HCT116 (cell line): ENCODE measurements at regions not wholly inside any gene's neighbourhood (a gene's known extent, or its start where the extent isn't known, plus 50 kb on each side); places are given as distances from the start of the nearest gene placed in this dataset.

ENCODE experiments used
- ATAC-seq: fragments of 200-7000 bp; cut with Tn5 transposase; 2 replicates; pipeline ENCODE4 v1.9.1; 2020; ENCODE audit warnings: mild to moderate bottlenecking, moderate library complexity
- BruUV-seq: library from RNA; stranded (reverse); fragments of 400-500 nt; replicated peaks from 2 replicates; lab custom pipeline; 2021; lab: Mats Ljungman, UMichigan
- CTCF ChIA-PET: fragments of 300-600 bp; sonication (Branson Sonifier 250); formaldehyde crosslinking; loops from one replicate; lab custom pipeline; 2021; ENCODE audit warnings: antibody characterized with exemption; lab: Charles Lee
- POLR2A ChIA-PET: fragments of 300-600, 350-600 bp; sonication (Branson Sonifier 250); formaldehyde crosslinking; loops from one replicate; lab custom pipeline; 2021; ENCODE audit warnings: antibody characterized with exemption; lab: Charles Lee
- RAD21 ChIA-PET, 2 experiments: fragments of 300-600 bp; sonication (Branson Sonifier 250); formaldehyde crosslinking; loops; one replicate each; lab custom pipeline; 2023; ENCODE audit warnings: low total read pairs in 2 of 2; ENCODE audit not compliant: uncharacterized antibody in 2 of 2, unreplicated experiment in 2 of 2, low non-redundant PET in 1 of 2; lab: Charles Lee
- DNase-seq: peaks from one replicate; pipeline ENCODE4 v3.0.0-alpha.2; 2010; ENCODE audit warnings: low read depth, low spot score
- H2AFZ ChIP-seq: fragments of 200-600 bp; shearing (Covaris generic), sonication (generic); 2 replicates; pipeline ENCODE4 v1.6.1; 2017; ENCODE audit warnings: low read depth, mixed run types, mixed read lengths, antibody characterized with exemption, low read length; ENCODE audit not compliant: poor library complexity, severe bottlenecking
- H3K27ac ChIP-seq: 2 replicates; pipeline ENCODE4 v1.5.1; 2012; ENCODE audit warnings: low read depth, low read length
- H3K27me3 ChIP-seq: fragments of 200-600 bp; sonication (generic); 2 replicates; pipeline ENCODE4 v1.6.1; 2016; ENCODE audit warnings: mixed run types, low read length, mixed read lengths; ENCODE audit not compliant: insufficient read depth
- H3K36me3 ChIP-seq, 2 experiments: fragments of 200-500 bp in 1 of 2; fragments of 200-600 bp in 1 of 2; sonication (Bioruptor generic) in 1 of 2; sonication (generic) in 1 of 2; 2 replicates each; pipeline versions ENCODE4 v1.5.1 to v1.6.1; 2014 to 2016; ENCODE audit warnings: low read length in 2 of 2, inconsistent platforms in 1 of 2, mixed read lengths in 1 of 2, mixed run types in 1 of 2; ENCODE audit not compliant: insufficient read depth in 2 of 2, control insufficient read depth in 1 of 2
- H3K4me1 ChIP-seq, 2 experiments: fragments of 200-600 bp in 1 of 2; sonication (generic) in 1 of 2; 2 replicates each; pipeline versions ENCODE4 v1.5.1 to v1.6.1; 2012 to 2017; ENCODE audit warnings: low read length in 2 of 2, inconsistent platforms in 1 of 2, mild to moderate bottlenecking in 1 of 2, mixed read lengths in 1 of 2, mixed run types in 1 of 2, moderate library complexity in 1 of 2; ENCODE audit not compliant: insufficient read depth in 2 of 2, control insufficient read depth in 1 of 2
- H3K4me2 ChIP-seq: fragments of 200-600 bp; sonication (generic); 2 replicates; pipeline ENCODE4 v1.6.1; 2017; ENCODE audit warnings: mixed run types, low read length, mixed read lengths
- H3K4me3 ChIP-seq, 2 experiments: fragments of 200-600 bp in 1 of 2; sonication (generic) in 1 of 2; replicated peaks in 1 of 2; 2 replicates each; pipeline ENCODE4 v1.5.1; 2011 to 2016; ENCODE audit warnings: low read length in 2 of 2, control low read depth in 1 of 2, low read depth in 1 of 2, mild to moderate bottlenecking in 1 of 2, mixed read lengths in 1 of 2, mixed run types in 1 of 2
- H3K79me2 ChIP-seq: fragments of 200-600 bp; sonication (generic); 2 replicates; pipeline ENCODE4 v1.6.1; 2017; ENCODE audit warnings: mild to moderate bottlenecking, mixed run types, low read length, moderate library complexity, mixed read lengths; ENCODE audit not compliant: insufficient read depth
- H3K9ac ChIP-seq: fragments of 200-600 bp; sonication (generic); 2 replicates; pipeline ENCODE4 v1.6.1; 2016; ENCODE audit warnings: low read length, mixed read lengths
- H3K9me2 ChIP-seq: fragments of 200-600 bp; sonication (generic), shearing (Covaris generic); 2 replicates; pipeline ENCODE4 v1.6.1; 2017; ENCODE audit warnings: mixed run types, mild to moderate bottlenecking, moderate library complexity; ENCODE audit not compliant: insufficient read depth
- H3K9me3 ChIP-seq, 2 experiments: fragments of 200-500 bp in 1 of 2; fragments of 200-600 bp in 1 of 2; sonication (Bioruptor generic) in 1 of 2; sonication (generic) in 1 of 2; 2 replicates each; pipeline ENCODE4 v1.6.1; 2014 to 2017; ENCODE audit warnings: low read length in 2 of 2, mixed read lengths in 2 of 2, inconsistent platforms in 1 of 2, low read depth in 1 of 2, mild to moderate bottlenecking in 1 of 2, mixed run types in 1 of 2, moderate library complexity in 1 of 2; ENCODE audit not compliant: control insufficient read depth in 1 of 2, insufficient read depth in 1 of 2
- H4K20me1 ChIP-seq: fragments of 200-600 bp; sonication (generic), shearing (Covaris generic); 2 replicates; pipeline ENCODE4 v1.6.1; 2017; ENCODE audit warnings: mixed run types, mild to moderate bottlenecking, moderate library complexity; ENCODE audit not compliant: insufficient read depth
- CBX3 ChIP-seq: IDR thresholded peaks from 2 replicates; pipeline ENCODE4 v1.6.1; 2012; ENCODE audit warnings: low read depth
- EGR1 ChIP-seq: IDR thresholded peaks from 2 replicates; pipeline ENCODE4 v1.6.1; 2012; ENCODE audit warnings: low read depth
- ELF1 ChIP-seq: IDR thresholded peaks from 2 replicates; pipeline ENCODE4 v1.6.1; 2012; ENCODE audit warnings: low read depth, borderline replicate concordance
- EZH2 ChIP-seq: fragments of 200-600 bp; sonication (generic); IDR thresholded peaks from 2 replicates; pipeline ENCODE4 v1.6.1; 2017; ENCODE audit warnings: antibody characterized with exemption, mixed run types
- EZH2phosphoT487 ChIP-seq: fragments of 200-600 bp; IDR thresholded peaks from 2 replicates; pipeline ENCODE4 v1.6.1; 2018; ENCODE audit warnings: antibody characterized with exemption, borderline replicate concordance
- FOSL1 ChIP-seq: IDR thresholded peaks from 2 replicates; pipeline ENCODE4 v1.6.1; 2012; ENCODE audit warnings: low read depth
- JUND ChIP-seq: IDR thresholded peaks from 2 replicates; pipeline ENCODE4 v1.6.1; 2012
- POLR2A ChIP-seq: IDR thresholded peaks from 2 replicates; pipeline ENCODE4 v1.7.0; 2011; ENCODE audit warnings: borderline replicate concordance; ENCODE audit not compliant: insufficient read depth, insufficient read length; ENCODE audit errors: extremely low read depth
- POLR2AphosphoS5 ChIP-seq: IDR thresholded peaks from 2 replicates; pipeline ENCODE4 v1.6.1; 2011; ENCODE audit warnings: mild to moderate bottlenecking, low read depth, low read length, moderate library complexity
- RAD21 ChIP-seq: IDR thresholded peaks from 2 replicates; pipeline ENCODE4 v1.6.1; 2012; ENCODE audit warnings: low read depth, mild to moderate bottlenecking
- SP1 ChIP-seq: IDR thresholded peaks from 2 replicates; pipeline ENCODE4 v1.6.1; 2012; ENCODE audit warnings: low read depth
- SRF ChIP-seq: IDR thresholded peaks from 2 replicates; pipeline ENCODE4 v1.6.1; 2012; ENCODE audit warnings: low read depth
- TCF7L2 ChIP-seq: IDR thresholded peaks from 2 replicates; pipeline ENCODE4 v1.7.0; 2011; ENCODE audit warnings: borderline replicate concordance, inconsistent platforms; ENCODE audit not compliant: insufficient read depth, insufficient read length; ENCODE audit errors: extremely low read depth
- YY1 ChIP-seq: IDR thresholded peaks from 2 replicates; pipeline ENCODE4 v1.6.1; 2011; ENCODE audit warnings: low read length, low read depth, moderate library complexity, mild to moderate bottlenecking; ENCODE audit not compliant: insufficient replicate concordance; ENCODE audit errors: extremely low read depth
- ZFX ChIP-seq: fragments of 450-650 bp; IDR thresholded peaks from 2 replicates; pipeline ENCODE4 v1.6.1; 2017
- ZNF274 ChIP-seq: fragments of 200-500 bp; sonication (Bioruptor generic); IDR thresholded peaks from 2 replicates; pipeline ENCODE4 v1.6.1; 2014; ENCODE audit warnings: mild to moderate bottlenecking, low read depth, low read length, inconsistent platforms
- intact Hi-C: fragments of 100-400 bp; cut with micrococcal nuclease; formaldehyde crosslinking; loops from 2 replicates; pipeline ENCODE4 v1.10.0; 2022
- TF ChIP-seq, protein P1 (sequence below): IDR thresholded peaks from 2 replicates; pipeline ENCODE4 v1.6.1; 2012
- TF ChIP-seq, protein P2 (sequence below), 3 experiments: fragments of 200-600 bp in 1 of 3; sonication (generic) in 1 of 3; IDR thresholded peaks in 2 of 3; conservative IDR thresholded peaks in 1 of 3; 2 replicates each; pipeline ENCODE4 v1.5.1; 2012 to 2017; ENCODE audit warnings: low read depth in 2 of 3, low read length in 2 of 3, antibody characterized with exemption in 1 of 3, borderline replicate concordance in 1 of 3, control low read depth in 1 of 3, mild to moderate bottlenecking in 1 of 3, mixed read lengths in 1 of 3, mixed run types in 1 of 3, moderate library complexity in 1 of 3; ENCODE audit not compliant: insufficient read depth in 1 of 3
- TF ChIP-seq, protein P3 (sequence below): IDR thresholded peaks from 2 replicates; pipeline ENCODE4 v1.6.1; 2012
- TF ChIP-seq, protein P4 (sequence below): IDR thresholded peaks from 2 replicates; pipeline ENCODE4 v1.6.1; 2012; ENCODE audit warnings: low read depth

DNA sequence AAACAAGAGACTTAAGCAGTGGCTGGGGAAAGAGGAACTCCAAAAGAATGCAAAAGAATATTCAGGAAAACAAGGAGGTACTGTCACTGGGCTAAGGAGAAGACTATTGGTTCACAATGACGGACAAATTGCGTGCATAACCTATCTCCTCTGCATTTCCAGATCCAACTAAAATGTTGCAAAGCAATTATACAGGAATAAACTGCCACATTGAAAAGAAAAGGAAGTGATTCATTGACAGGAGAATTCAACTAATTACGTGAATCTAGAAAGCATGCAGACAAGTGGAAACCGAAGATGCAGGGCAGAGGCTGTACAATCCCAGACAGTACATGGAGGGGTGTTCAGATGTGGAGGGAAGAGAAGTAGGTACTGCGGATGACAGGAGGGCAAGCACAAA lies 152.8 kb upstream of the RIPOR2 start:
- intact Hi-C loops: no loop called here
- Histone ChIP-seq H4K20me1 (no peaks in the 10 kb centered on the region), H3K27ac (no peak overlapping the region), H3K9me2 (no peaks in the 10 kb centered on the region), H3K4me3 (no peak overlapping the region), H3K79me2 (no peaks in the 10 kb centered on the region), H3K36me3 (no peaks in the 10 kb centered on the region), H3K27me3 (peaks cover 10% of the 10 kb centered on the region), H3K9ac (no peak overlapping the region), H3K4me1 (no peaks in the 10 kb centered on the region), H2AFZ (no peak overlapping the region), H3K9me3 (no peaks in the 10 kb centered on the region), H3K4me2 (no peak overlapping the region)
- no peak for TF ChIP-seq POLR2AphosphoS5
- no peak for TF ChIP-seq POLR2A
- TF ChIP-seq FOSL1: no peak
- no peak for TF ChIP-seq CBX3
- TF ChIP-seq ZNF274: no peak
- TF ChIP-seq RAD21: no peak
- no peak for TF ChIP-seq TCF7L2
- TF ChIP-seq JUND: no peak
- TF ChIP-seq, protein P1, sequence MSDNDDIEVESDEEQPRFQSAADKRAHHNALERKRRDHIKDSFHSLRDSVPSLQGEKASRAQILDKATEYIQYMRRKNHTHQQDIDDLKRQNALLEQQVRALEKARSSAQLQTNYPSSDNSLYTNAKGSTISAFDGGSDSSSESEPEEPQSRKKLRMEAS: no peak
- TF ChIP-seq SRF: no peak
- TF ChIP-seq YY1: no peak
- no peak for TF ChIP-seq EZH2
- TF ChIP-seq, protein P2, sequence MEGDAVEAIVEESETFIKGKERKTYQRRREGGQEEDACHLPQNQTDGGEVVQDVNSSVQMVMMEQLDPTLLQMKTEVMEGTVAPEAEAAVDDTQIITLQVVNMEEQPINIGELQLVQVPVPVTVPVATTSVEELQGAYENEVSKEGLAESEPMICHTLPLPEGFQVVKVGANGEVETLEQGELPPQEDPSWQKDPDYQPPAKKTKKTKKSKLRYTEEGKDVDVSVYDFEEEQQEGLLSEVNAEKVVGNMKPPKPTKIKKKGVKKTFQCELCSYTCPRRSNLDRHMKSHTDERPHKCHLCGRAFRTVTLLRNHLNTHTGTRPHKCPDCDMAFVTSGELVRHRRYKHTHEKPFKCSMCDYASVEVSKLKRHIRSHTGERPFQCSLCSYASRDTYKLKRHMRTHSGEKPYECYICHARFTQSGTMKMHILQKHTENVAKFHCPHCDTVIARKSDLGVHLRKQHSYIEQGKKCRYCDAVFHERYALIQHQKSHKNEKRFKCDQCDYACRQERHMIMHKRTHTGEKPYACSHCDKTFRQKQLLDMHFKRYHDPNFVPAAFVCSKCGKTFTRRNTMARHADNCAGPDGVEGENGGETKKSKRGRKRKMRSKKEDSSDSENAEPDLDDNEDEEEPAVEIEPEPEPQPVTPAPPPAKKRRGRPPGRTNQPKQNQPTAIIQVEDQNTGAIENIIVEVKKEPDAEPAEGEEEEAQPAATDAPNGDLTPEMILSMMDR (IDR thresholded peaks at IDR 0.05 in 2 of 3, conservative IDR thresholded peaks at IDR 0.05 in 1 of 3; ENCODE audit: borderline replicate concordance in 1 of 3, insufficient read depth in 1 of 3, low read depth in 2 of 3, low read length in 2 of 3): no peak
- TF ChIP-seq, protein P3, sequence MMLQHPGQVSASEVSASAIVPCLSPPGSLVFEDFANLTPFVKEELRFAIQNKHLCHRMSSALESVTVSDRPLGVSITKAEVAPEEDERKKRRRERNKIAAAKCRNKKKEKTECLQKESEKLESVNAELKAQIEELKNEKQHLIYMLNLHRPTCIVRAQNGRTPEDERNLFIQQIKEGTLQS: no peak
- no peak for TF ChIP-seq SP1
- TF ChIP-seq, protein P4, sequence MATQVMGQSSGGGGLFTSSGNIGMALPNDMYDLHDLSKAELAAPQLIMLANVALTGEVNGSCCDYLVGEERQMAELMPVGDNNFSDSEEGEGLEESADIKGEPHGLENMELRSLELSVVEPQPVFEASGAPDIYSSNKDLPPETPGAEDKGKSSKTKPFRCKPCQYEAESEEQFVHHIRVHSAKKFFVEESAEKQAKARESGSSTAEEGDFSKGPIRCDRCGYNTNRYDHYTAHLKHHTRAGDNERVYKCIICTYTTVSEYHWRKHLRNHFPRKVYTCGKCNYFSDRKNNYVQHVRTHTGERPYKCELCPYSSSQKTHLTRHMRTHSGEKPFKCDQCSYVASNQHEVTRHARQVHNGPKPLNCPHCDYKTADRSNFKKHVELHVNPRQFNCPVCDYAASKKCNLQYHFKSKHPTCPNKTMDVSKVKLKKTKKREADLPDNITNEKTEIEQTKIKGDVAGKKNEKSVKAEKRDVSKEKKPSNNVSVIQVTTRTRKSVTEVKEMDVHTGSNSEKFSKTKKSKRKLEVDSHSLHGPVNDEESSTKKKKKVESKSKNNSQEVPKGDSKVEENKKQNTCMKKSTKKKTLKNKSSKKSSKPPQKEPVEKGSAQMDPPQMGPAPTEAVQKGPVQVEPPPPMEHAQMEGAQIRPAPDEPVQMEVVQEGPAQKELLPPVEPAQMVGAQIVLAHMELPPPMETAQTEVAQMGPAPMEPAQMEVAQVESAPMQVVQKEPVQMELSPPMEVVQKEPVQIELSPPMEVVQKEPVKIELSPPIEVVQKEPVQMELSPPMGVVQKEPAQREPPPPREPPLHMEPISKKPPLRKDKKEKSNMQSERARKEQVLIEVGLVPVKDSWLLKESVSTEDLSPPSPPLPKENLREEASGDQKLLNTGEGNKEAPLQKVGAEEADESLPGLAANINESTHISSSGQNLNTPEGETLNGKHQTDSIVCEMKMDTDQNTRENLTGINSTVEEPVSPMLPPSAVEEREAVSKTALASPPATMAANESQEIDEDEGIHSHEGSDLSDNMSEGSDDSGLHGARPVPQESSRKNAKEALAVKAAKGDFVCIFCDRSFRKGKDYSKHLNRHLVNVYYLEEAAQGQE: no peak
- no peak for TF ChIP-seq ZFX
- no peak for TF ChIP-seq EZH2phosphoT487
- TF ChIP-seq ELF1: no peak
- TF ChIP-seq EGR1: no peak
- no peak for DNase-seq
- ATAC-seq: no peak
- ChIA-PET RAD21 (no interaction called here), CTCF (no interaction called here), POLR2A (no interaction called here)
- BruUV-seq: no TSS peak
